ENCODE measurements at regions not wholly inside any gene's neighbourhood (a gene's known extent, or its start where the extent isn't known, plus 50 kb on each side); places are given as distances from the start of the nearest gene placed in this dataset.

DNA sequence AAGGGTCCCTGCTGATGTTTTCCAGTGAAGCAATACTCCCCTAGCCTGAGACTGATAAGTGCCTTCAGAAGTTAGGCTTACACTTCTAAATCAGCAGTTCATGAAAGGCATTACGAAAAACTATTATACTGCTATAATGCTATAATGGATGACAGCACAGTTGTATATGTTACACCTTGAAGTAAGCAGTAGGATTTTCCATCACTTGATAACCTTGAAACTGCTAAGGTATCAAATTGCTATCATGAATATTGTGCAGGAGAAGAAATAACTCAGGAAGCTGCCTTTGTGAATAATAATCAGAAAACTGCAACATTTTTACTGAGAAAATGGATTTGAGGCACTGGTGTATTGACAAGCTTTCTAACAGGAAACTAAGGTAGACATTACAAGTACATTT, 142.3 kb downstream of the HNMT start:
- Histone ChIP-seq H3K4me3 (replicated peaks; ENCODE audit: insufficient read depth, low read length) (no peak overlapping the region), H3K27ac (replicated peaks) (no peak overlapping the region), H3K27me3 (ENCODE audit: insufficient read depth, poor library complexity, severe bottlenecking) (peaks cover 4% of the 10 kb centered on the region)
- no peak for DNase-seq (ENCODE audit: low read depth in 1 of 2, low spot score in 1 of 2)
- TF ChIP-seq, protein P1, sequence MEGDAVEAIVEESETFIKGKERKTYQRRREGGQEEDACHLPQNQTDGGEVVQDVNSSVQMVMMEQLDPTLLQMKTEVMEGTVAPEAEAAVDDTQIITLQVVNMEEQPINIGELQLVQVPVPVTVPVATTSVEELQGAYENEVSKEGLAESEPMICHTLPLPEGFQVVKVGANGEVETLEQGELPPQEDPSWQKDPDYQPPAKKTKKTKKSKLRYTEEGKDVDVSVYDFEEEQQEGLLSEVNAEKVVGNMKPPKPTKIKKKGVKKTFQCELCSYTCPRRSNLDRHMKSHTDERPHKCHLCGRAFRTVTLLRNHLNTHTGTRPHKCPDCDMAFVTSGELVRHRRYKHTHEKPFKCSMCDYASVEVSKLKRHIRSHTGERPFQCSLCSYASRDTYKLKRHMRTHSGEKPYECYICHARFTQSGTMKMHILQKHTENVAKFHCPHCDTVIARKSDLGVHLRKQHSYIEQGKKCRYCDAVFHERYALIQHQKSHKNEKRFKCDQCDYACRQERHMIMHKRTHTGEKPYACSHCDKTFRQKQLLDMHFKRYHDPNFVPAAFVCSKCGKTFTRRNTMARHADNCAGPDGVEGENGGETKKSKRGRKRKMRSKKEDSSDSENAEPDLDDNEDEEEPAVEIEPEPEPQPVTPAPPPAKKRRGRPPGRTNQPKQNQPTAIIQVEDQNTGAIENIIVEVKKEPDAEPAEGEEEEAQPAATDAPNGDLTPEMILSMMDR (IDR thresholded peaks at IDR 0.05; ENCODE audit: insufficient read depth, low read length) = no peak
- TF ChIP-seq GABPA (IDR thresholded peaks at IDR 0.05; ENCODE audit: low read depth) (no peak), POLR2AphosphoS5 (IDR thresholded peaks at IDR 0.05; ENCODE audit: low read depth) (no peak), SPI1 (IDR thresholded peaks at IDR 0.05; ENCODE audit: borderline replicate concordance, low read depth) (no peak)
- TF ChIP-seq, protein P2, sequence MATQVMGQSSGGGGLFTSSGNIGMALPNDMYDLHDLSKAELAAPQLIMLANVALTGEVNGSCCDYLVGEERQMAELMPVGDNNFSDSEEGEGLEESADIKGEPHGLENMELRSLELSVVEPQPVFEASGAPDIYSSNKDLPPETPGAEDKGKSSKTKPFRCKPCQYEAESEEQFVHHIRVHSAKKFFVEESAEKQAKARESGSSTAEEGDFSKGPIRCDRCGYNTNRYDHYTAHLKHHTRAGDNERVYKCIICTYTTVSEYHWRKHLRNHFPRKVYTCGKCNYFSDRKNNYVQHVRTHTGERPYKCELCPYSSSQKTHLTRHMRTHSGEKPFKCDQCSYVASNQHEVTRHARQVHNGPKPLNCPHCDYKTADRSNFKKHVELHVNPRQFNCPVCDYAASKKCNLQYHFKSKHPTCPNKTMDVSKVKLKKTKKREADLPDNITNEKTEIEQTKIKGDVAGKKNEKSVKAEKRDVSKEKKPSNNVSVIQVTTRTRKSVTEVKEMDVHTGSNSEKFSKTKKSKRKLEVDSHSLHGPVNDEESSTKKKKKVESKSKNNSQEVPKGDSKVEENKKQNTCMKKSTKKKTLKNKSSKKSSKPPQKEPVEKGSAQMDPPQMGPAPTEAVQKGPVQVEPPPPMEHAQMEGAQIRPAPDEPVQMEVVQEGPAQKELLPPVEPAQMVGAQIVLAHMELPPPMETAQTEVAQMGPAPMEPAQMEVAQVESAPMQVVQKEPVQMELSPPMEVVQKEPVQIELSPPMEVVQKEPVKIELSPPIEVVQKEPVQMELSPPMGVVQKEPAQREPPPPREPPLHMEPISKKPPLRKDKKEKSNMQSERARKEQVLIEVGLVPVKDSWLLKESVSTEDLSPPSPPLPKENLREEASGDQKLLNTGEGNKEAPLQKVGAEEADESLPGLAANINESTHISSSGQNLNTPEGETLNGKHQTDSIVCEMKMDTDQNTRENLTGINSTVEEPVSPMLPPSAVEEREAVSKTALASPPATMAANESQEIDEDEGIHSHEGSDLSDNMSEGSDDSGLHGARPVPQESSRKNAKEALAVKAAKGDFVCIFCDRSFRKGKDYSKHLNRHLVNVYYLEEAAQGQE (IDR thresholded peaks at IDR 0.05; ENCODE audit: insufficient replicate concordance, low read depth) = no peak

DNA sequence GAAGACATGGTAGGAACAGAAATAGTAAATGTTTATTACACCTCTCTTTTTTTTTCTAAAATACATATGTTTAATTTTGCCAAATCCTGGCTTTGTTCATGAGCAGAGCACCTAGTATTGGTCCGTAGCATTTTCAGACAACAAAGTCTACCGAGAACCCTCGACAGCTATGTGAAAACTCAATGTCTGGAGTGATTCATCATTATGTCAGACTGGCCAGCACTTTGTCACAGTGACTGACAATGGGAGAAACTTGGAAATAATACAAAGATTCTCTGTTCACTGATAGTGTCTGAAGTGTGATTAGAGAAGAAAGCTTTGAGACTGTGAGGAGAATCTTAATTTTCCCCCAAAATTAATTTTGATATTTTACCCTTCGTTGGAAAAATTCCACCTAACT, 143.0 kb downstream of the HNMT start:
- no peak for DNase-seq (ENCODE audit: low read depth in 1 of 2, low spot score in 1 of 2)
- Histone ChIP-seq H3K27me3 (ENCODE audit: insufficient read depth, poor library complexity, severe bottlenecking) (peaks cover 4% of the 10 kb centered on the region), H3K4me3 (replicated peaks; ENCODE audit: insufficient read depth, low read length) (no peak overlapping the region), H3K27ac (replicated peaks) (no peak overlapping the region)
- TF ChIP-seq SPI1 (IDR thresholded peaks at IDR 0.05; ENCODE audit: borderline replicate concordance, low read depth) = no peak
- TF ChIP-seq, protein P1 (IDR thresholded peaks at IDR 0.05; ENCODE audit: insufficient read depth, low read length) = no peak
- TF ChIP-seq, protein P2 (IDR thresholded peaks at IDR 0.05; ENCODE audit: insufficient replicate concordance, low read depth) = no peak
- no peak for TF ChIP-seq POLR2AphosphoS5 (IDR thresholded peaks at IDR 0.05; ENCODE audit: low read depth)
- TF ChIP-seq GABPA (IDR thresholded peaks at IDR 0.05; ENCODE audit: low read depth) = no peak

DNA sequence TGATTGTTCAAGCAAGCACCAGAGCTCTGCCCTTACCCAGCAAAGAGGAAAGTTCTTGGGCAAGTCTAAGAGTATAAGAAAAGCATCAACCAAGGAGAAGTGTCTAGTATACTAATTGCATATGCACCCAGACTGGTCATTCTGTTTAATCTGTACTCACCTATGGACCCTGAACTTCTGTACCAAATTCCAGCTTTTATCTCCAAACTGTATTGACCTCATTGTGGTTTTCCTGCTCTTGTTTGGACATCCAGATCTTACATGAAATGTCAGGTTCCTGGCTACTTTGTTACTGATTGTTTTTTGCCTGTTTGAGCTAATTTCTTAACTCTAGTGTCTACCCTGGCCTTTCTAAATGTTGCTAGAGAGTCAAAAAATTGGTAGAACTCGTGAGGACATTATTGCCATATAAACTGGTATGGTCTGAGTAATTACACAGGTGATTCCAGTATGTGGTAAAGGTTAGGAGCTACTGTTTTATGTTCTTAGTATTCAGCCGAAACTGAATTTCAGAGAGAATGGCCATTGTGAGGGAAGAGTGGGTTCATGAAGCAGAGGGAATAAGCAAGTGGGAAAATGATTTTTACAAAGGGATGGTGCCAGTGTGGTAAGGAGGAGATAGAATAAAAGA, 146.3 kb downstream of the HNMT start:
- TF ChIP-seq POLR2AphosphoS5 (IDR thresholded peaks at IDR 0.05; ENCODE audit: low read depth) (no peak), GABPA (IDR thresholded peaks at IDR 0.05; ENCODE audit: low read depth) (no peak), SPI1 (IDR thresholded peaks at IDR 0.05; ENCODE audit: borderline replicate concordance, low read depth) (no peak)
- TF ChIP-seq, protein P2 (IDR thresholded peaks at IDR 0.05; ENCODE audit: insufficient replicate concordance, low read depth) = no peak
- TF ChIP-seq, protein P1 (IDR thresholded peaks at IDR 0.05; ENCODE audit: insufficient read depth, low read length) = no peak
- no peak for DNase-seq (ENCODE audit: low read depth in 1 of 2, low spot score in 1 of 2)
- no peak overlapping the region for H3K27ac ChIP-seq (replicated peaks)
- no peaks in the 10 kb centered on the region for H3K27me3 ChIP-seq (ENCODE audit: insufficient read depth, poor library complexity, severe bottlenecking)
- H3K4me3 ChIP-seq (replicated peaks; ENCODE audit: insufficient read depth, low read length) = no peak overlapping the region

Measured in HL-60 (cell line).